ENCODE measurements at regions not wholly inside any gene's neighbourhood (a gene's known extent, or its start where the extent isn't known, plus 50 kb on each side); places are given as distances from the start of the nearest gene placed in this dataset.

DNA sequence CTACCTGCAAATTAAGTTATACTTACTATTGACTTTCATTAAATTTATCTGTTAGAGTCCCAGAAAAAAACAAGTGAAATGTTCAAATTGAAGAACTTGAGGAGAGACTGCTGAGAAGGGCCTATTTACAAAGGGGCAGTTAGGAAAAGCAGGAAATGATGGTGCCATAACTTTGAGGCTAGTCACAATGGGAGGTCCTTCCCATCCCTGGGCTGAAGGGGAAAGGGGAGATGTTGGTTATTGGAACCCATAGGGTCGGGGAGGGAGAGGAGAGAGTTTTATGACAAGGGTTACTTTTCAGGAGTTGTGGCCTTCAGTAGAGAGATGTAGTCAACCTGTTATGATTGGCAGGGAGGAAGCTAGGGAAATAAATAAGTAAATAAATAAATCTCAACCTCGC, 169.1 kb downstream of the DMRT2 start:
- TF ChIP-seq POLR2AphosphoS5 (IDR thresholded peaks at IDR 0.05; ENCODE audit: borderline replicate concordance, low read depth, low read length) = no peak
- no peak for TF ChIP-seq EZH2 (IDR thresholded peaks at IDR 0.05)
